Activated CD4-positive, alpha-beta T cell treated with anti-CD3 and anti-CD28 coated beads for 24 hours (primary cell): ENCODE measurements at regions not wholly inside any gene's neighbourhood (a gene's known extent, or its start where the extent isn't known, plus 50 kb on each side); places are given as distances from the start of the nearest gene placed in this dataset.
"Not testable (repeated sequence)": the region's sequence is repeated elsewhere in the genome, so short reads cannot be mapped to it uniquely, and the experiment has no call there.

Experiments used
- DNase-seq, 2 donors: peaks; one replicate each; pipeline ENCODE4 v3.0.0-alpha.2; 2020; ENCODE audit warnings: low read depth in 2 of 2

GRCh38 chr4:141346144-141346543, 125.4 kb downstream of the ZNF330 start:
- DNase-seq = no peak

- no peak for DNase-seq
Observed at GRCh38 chr4:141347684-141348083, 127.0 kb downstream of the ZNF330 start.

- no peak for DNase-seq
Observed at GRCh38 chr4:141348125-141348524, 127.4 kb downstream of the ZNF330 start.

GRCh38 chr4:141348573-141348972, 127.9 kb downstream of the ZNF330 start:
- no peak for DNase-seq

- DNase-seq = no peak
Observed at GRCh38 chr4:141349236-141349635, 128.5 kb downstream of the ZNF330 start.

- no peak for DNase-seq
Observed at GRCh38 chr4:141350122-141350905, 129.6 kb downstream of the ZNF330 start.

- no peak for DNase-seq
Observed at GRCh38 chr4:141352331-141352730, 131.6 kb downstream of the ZNF330 start.

GRCh38 chr4:141352909-141353525, 132.3 kb downstream of the ZNF330 start:
- DNase-seq = no peak

- no peak for DNase-seq
Observed at GRCh38 chr4:141356321-141356962, 135.7 kb downstream of the ZNF330 start.

GRCh38 chr4:141356963-141357335, 136.3 kb downstream of the ZNF330 start:
- no peak for DNase-seq

- not testable (repeated sequence) for DNase-seq
Observed at GRCh38 chr4:141368241-141368640, 147.5 kb downstream of the ZNF330 start.

- no peak for DNase-seq
Observed at GRCh38 chr4:141371206-141371605, 150.5 kb downstream of the ZNF330 start.

- no peak for DNase-seq
Observed at GRCh38 chr4:141375855-141376254, 155.2 kb downstream of the ZNF330 start.

GRCh38 chr4:141376769-141377168, 156.1 kb downstream of the ZNF330 start:
- DNase-seq = no peak

GRCh38 chr4:141387299-141387698, 166.6 kb downstream of the ZNF330 start:
- no peak for DNase-seq

GRCh38 chr4:141388481-141388880, 167.8 kb downstream of the ZNF330 start:
- DNase-seq = no peak

- DNase-seq = no peak
Observed at GRCh38 chr4:141389649-141390048, 169.0 kb downstream of the ZNF330 start.

- DNase-seq = no peak
Observed at GRCh38 chr4:141390571-141390970, 169.9 kb downstream of the ZNF330 start.

GRCh38 chr4:141391293-141391692, 170.6 kb downstream of the ZNF330 start:
- DNase-seq = no peak

- DNase-seq = no peak
Observed at GRCh38 chr4:141391771-141392170, 171.1 kb downstream of the ZNF330 start.

GRCh38 chr4:141395246-141395830, 174.6 kb downstream of the ZNF330 start:
- no peak for DNase-seq

GRCh38 chr4:141395919-141396318, 175.2 kb downstream of the ZNF330 start:
- no peak for DNase-seq

- DNase-seq = no peak
Observed at GRCh38 chr4:141402712-141403111, 182.0 kb downstream of the ZNF330 start.
